GM12892 (cell line): ENCODE measurements at regions not wholly inside any gene's neighbourhood (a gene's known extent, or its start where the extent isn't known, plus 50 kb on each side); places are given as distances from the start of the nearest gene placed in this dataset.
"Not testable (repeated sequence)": the region's sequence is repeated elsewhere in the genome, so short reads cannot be mapped to it uniquely, and the experiment has no call there.

Experiments
- DNase-seq: peaks from one replicate; pipeline ENCODE4 v3.0.0; 2011; ENCODE audit not compliant: insufficient read length
- FAIRE-seq: peaks from 2 replicates; lab custom pipeline; 2011; peaks lifted over from hg19 to GRCh38; lab: Jason Lieb, UNC
- POLR2A ChIP-seq: IDR thresholded peaks from 2 replicates; pipeline ENCODE4 v1.6.1; 2011; ENCODE audit warnings: low read depth, low read length, control low read depth
- POLR2AphosphoS5 ChIP-seq: IDR thresholded peaks from 2 replicates; pipeline ENCODE4 v1.6.1; 2011; ENCODE audit warnings: low read depth, low read length, control low read depth
- TAF1 ChIP-seq: IDR thresholded peaks from 2 replicates; pipeline ENCODE4 v1.6.1; 2011; ENCODE audit warnings: low read depth, mild to moderate bottlenecking, control low read depth, low read length, borderline replicate concordance

DNA sequence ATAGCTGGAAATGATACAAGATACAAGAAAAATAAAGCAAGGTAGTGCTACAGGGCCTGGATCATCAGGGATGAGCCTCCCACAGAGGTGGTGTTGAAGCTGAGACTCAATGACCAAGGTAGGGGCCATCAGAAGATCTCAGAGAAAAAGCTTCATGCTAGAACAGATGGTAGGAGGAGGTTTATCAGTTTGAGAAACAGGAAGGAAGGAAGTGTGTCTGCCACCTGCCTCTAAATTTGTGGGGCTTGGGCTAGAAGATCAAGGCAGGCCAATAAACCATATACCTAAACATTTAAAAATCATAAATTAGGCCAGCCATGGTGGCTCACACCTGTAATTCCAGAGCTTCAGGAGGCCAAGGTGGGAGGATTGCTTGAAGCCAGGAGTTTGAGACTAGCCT, 410.8 kb upstream of the PRKCQ start:
- DNase-seq (no peak), FAIRE-seq (no peak)

DNA sequence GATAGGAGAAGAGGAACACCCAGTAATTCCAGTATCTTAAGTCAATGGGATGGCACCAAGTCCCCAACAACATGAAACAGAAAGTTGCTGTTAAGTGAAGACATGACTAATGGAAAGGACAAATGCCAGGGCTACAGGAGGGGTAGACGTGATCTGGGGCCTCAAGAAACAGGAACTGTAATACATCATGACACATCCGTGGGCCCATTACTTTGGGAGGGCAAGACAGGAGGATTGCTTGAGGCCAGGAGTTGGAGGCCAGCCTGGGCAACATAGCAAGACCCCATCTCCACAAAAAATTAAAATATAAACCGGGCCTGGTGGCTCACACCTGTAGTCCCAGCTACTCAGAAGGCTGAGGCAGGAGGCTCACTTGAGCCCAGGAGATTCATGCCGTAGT, 408.6 kb upstream of the PRKCQ start:
- FAIRE-seq: no peak
- no peak for DNase-seq
- TF ChIP-seq TAF1 (no peak), POLR2AphosphoS5 (no peak), POLR2A (no peak)

More for the DNA sequence above, 410.8 kb upstream of the PRKCQ start:
- TF ChIP-seq POLR2AphosphoS5 (no peak), TAF1 (no peak), POLR2A (no peak)

DNA sequence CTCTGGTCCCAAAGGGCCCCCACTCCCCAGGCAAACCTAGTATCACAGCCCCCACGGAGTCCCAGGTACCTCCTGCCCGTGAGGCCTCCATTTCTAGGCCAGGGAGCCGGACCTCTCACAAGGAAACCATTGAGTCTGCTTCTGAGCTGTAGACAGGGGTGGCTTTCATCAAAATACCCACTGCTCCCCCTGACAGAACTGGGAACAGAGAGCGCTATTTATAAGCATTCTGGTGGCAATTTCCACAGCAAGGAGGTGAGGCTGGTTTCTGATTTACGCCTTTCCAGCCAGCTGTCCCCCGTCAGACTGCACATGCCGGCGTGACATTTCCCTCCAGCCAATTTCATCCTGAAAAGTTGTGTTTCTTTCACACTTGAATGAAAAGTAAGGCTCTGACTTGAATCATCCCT, 407.5 kb upstream of the PRKCQ start:
- FAIRE-seq (no peak), DNase-seq (no peak)
- no peak for TF ChIP-seq POLR2AphosphoS5
- TF ChIP-seq TAF1: no peak

DNA sequence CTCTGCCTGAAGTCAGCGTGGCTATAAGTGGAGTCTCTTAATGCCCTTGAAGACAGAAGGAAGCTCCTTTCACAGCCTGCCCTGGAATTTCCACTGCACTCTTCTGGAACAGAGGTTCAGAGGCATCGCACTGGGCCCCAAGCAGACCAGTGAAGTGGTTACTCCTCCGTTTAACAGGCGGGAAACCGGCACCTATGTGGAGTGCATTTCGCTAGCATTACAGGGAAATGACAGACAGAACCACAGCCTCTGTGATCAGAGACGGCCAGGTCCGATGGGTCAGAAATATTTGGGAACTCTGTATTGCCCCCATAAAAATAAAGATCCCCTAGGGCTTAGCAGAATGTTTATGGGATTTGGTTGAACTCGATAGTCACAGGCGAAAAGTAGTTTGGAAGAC, 406.9 kb upstream of the PRKCQ start:
- TF ChIP-seq POLR2AphosphoS5: no peak
- no peak for TF ChIP-seq TAF1
- no peak for TF ChIP-seq POLR2A
- no peak for DNase-seq
- no peak for FAIRE-seq

DNA sequence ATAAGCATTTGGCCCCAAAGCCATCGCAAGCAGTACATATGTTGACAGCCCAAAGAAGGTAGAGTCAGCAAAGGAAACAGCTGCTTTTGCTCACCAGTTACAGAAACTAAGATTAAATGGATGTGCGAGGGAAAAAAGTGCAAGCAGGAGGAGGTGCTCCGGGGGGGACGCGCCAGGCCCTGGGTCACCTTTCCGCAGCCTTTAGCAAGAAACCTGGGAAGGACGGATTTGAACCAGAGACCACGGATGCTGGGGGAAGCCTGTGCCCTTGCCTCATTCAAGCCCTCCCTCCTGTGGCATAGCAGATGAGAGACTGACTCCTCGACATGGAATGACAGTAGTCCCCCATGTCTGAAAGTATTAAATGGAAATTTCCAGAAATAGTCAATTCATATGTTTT, 405.6 kb upstream of the PRKCQ start:
- no peak for TF ChIP-seq POLR2AphosphoS5
- no peak for TF ChIP-seq TAF1
- no peak for TF ChIP-seq POLR2A
- DNase-seq (no peak), FAIRE-seq (no peak)

DNA sequence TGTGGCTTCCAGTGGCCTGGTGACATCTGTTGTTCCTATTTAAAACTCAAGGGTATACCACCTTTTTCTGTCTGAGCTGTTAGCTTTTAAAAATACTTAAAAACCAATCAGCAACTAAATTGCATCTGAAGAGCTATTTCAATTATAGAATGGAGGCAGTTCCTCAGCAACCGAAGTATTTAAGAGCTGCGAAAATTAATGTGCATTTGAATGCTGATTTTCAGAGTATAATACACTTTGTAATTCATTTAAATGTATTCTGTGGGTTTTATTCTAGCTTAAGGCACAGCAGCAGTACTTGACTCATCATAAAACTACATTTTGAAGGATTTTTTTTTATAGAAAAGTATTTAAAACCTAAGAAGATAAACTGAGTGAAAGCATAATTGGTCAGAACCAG, 404.9 kb upstream of the PRKCQ start:
- DNase-seq: no peak
- no peak for FAIRE-seq
- TF ChIP-seq TAF1: no peak
- no peak for TF ChIP-seq POLR2A
- TF ChIP-seq POLR2AphosphoS5: no peak

DNA sequence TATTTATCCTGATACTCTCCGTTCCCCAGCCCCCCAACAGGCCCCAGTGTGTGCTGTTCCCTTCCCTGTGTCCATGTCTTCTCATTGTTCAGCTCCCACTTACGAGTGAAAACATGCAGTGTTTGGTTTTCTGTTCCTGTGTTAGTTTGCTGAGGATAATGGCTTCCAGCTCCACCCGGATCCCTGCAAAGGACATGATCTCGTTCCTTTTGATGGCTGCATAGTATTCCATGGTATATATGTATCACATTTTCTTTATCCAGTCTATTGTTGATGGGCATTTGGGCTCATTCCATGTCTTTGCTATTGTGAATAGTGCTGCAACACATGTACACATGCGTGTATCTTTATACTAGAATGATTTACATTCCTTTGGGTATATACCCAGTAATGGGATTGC, 403.9 kb upstream of the PRKCQ start:
- FAIRE-seq, DNase-seq: not testable (repeated sequence)

DNA sequence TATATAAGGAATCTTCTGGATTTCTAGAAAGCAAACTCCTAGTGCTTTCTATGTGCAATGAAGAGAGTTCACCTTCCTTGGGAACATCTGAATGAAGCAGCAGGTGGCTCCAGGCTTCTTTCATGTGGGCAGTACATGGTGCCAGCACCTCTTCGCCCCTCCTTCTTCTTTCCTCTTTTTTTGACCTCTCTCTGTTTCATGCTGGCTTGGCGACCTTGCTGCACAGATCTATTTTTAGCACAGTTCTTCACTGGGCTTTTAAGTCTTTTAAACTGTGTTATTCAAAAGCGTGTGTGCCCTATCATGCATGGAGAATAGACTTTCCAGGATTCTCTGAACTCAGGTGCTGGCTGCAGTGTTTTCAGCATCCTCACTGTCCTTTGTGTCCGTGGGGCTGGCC, 400.3 kb upstream of the PRKCQ start:
- DNase-seq: no peak
- no peak for TF ChIP-seq TAF1
- TF ChIP-seq POLR2A: no peak
- TF ChIP-seq POLR2AphosphoS5: no peak
- FAIRE-seq: no peak

DNA sequence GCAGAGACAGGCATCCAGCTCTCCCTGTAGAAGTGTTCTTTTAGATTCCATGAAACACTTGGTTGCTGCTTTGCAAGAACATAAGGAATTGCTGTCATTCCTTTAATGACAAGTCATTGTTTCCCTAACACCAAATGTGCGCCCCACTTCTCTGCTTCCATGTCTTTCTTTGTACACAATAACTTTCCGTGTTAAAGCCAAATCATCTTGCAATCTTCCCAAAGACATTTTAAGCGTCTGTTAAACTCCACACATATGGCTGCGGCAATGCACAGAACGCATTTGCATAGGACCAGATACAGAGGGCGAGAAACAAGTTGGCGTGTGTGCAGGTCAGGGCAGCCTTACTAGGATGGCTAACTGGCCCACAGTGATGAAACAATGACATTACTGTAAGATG, 399.3 kb upstream of the PRKCQ start:
- no peak for TF ChIP-seq POLR2A
- no peak for TF ChIP-seq TAF1
- TF ChIP-seq POLR2AphosphoS5: no peak
- FAIRE-seq: no peak
- DNase-seq: no peak

DNA sequence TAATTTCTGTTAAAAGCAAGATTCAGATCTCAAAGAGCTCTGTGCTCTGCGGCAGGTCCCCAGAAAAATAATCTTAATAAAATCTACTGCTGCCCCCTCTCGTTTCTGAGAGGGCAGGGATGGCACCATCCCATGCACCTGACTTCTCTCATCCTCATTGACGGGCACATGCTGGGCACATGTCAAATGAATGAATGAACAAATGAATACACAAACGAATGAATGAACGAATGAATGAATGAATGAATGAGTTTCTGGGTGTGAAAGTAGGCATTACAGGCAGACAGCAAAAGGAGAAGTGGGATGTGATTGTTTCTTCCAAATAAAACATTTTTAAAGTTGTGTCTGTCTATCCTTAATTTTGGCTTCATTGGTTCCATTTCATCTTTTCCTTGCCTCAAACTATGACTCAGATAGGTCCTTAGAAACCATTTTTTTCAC, 398.1 kb upstream of the PRKCQ start:
- TF ChIP-seq TAF1 (no peak), POLR2A (no peak)
- FAIRE-seq (no peak), DNase-seq (no peak)

DNA sequence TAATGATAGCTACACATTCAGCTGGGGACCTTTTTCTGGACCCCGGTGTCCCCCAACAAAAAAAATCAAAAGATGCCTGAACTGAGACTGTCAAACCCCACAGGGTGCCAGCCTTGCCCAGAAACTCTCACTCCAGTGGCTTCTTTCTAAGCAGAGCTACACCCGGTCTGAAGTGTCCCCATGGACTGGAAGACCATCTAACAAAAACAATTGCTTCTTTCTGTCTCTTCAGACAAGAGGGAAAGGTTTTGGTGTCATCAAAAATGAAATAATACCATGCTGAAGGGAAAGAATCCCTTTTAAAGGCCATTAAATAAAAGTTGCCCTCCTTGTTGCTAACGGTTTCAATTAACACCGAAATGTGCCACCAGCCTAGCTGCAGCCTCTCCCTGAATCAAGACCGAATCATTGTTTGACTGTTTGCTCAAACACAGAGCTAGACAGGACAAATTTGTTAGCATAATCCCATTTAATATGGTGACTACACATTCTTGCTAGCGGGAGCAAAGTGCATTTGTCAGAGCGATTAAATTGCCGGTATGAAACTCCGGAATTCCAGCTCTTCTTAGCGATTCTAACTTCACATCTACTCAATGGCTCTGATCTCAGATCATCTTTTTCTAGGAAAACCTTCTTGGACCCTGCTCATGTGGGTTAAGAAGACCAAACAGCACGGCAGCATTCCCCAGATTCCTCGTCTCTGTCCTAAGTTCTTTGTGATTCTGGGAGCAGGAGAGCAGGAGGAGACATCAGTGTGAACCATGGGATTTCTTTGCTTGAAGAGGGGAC, 397.5 kb upstream of the PRKCQ start:
- FAIRE-seq (no peak), DNase-seq (no peak)
- no peak for TF ChIP-seq POLR2AphosphoS5
- no peak for TF ChIP-seq TAF1
- no peak for TF ChIP-seq POLR2A

DNA sequence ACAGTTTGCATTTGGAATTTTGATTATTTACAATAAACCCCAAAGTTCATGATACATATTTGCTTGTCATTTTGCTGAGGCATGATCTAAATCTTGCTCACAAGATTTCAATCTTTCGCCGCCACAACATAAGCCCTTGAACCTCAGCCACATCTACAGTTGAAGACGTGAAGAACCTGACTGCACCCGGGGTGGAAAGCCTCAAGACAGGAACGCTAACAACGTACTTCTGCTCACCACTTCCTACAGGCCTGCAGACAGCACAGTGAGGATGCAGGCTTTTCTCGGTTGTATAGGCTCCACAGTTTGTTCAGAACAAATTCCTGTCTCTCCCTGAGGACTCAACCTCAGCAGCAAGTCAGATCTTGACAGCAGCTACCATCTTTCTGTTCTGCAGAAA, 393.8 kb upstream of the PRKCQ start:
- TF ChIP-seq POLR2AphosphoS5: no peak
- no peak for TF ChIP-seq TAF1
- no peak for TF ChIP-seq POLR2A
- FAIRE-seq: no peak
- no peak for DNase-seq

DNA sequence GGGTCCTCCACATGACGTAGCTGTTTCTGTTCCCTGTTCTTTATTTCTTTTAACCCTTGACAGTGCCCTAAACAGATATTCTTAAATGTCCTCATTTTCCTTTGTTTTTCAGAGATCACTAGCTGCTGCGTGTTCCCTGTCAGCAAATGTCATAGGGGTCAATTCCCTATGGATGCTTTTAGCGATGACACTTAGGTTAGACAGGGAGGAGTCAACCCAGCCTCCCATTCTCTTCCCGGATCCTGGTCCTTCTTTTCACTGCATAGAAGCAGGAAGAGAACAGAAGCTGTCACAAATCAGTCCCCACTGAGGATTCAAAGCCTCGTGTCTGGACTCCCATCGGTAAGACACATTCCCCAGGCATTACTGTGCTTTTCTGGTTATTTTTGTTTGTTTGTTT, 392.1 kb upstream of the PRKCQ start:
- FAIRE-seq (no peak), DNase-seq (no peak)
- TF ChIP-seq POLR2A: no peak
- no peak for TF ChIP-seq POLR2AphosphoS5
- TF ChIP-seq TAF1: no peak
